HEK293T (cell line): ENCODE measurements at regions not wholly inside any gene's neighbourhood (a gene's known extent, or its start where the extent isn't known, plus 50 kb on each side); places are given as distances from the start of the nearest gene placed in this dataset.

Experiments
- CTCF ChIA-PET: fragments of 350-600 bp; formaldehyde crosslinking; extraction: SDS; loops from one replicate; lab custom pipeline; 2021; ENCODE audit warnings: antibody characterized with exemption, inconsistent platforms; lab: Yijun Ruan, JAX
- POLR2A ChIA-PET: fragments of 350-600 bp; formaldehyde crosslinking; extraction: SDS; loops from one replicate; lab custom pipeline; 2020; ENCODE audit warnings: antibody characterized with exemption, inconsistent platforms; lab: Yijun Ruan, JAX
- DNase-seq: peaks from one replicate; pipeline ENCODE4 v3.0.0; 2012; ENCODE audit warnings: mixed read lengths; ENCODE audit errors: extremely low spot score
- ARNT ChIP-seq: fragments of 450-650 bp; IDR thresholded peaks from 2 replicates; pipeline ENCODE4 v1.6.1; 2017; ENCODE audit warnings: mild to moderate bottlenecking
- BHLHE40 ChIP-seq: fragments of 450-650 bp; IDR thresholded peaks from 2 replicates; pipeline ENCODE4 v1.6.1; 2016; ENCODE audit warnings: mild to moderate bottlenecking, moderate library complexity, borderline replicate concordance
- CTBP1 ChIP-seq: fragments of 450-650 bp; IDR thresholded peaks from 2 replicates; pipeline ENCODE4 v1.6.1; 2016; ENCODE audit warnings: borderline replicate concordance
- ELF4 ChIP-seq: fragments of 450-650 bp; IDR thresholded peaks from 2 replicates; pipeline ENCODE4 v1.6.1; 2017; ENCODE audit warnings: antibody characterized with exemption
- FOXA1 ChIP-seq: fragments of 450-650 bp; IDR thresholded peaks from 2 replicates; pipeline ENCODE4 v1.6.1; 2016; ENCODE audit warnings: mild to moderate bottlenecking
- FOXK2 ChIP-seq: fragments of 450-650 bp; IDR thresholded peaks from 2 replicates; pipeline ENCODE4 v1.6.1; 2016; ENCODE audit warnings: mild to moderate bottlenecking
- FOXM1 ChIP-seq: fragments of 450-650 bp; IDR thresholded peaks from 2 replicates; pipeline ENCODE4 v1.6.1; 2017; ENCODE audit warnings: mild to moderate bottlenecking, borderline replicate concordance
- HDGF ChIP-seq: fragments of 450-650 bp; IDR thresholded peaks from 2 replicates; pipeline ENCODE4 v1.6.1; 2017; ENCODE audit warnings: antibody characterized with exemption, borderline replicate concordance
- L3MBTL2 ChIP-seq: fragments of 450-650 bp; conservative IDR thresholded peaks from 2 replicates; pipeline ENCODE4 v1.6.1; 2016; ENCODE audit warnings: mild to moderate bottlenecking
- LEF1 ChIP-seq: fragments of 450-650 bp; IDR thresholded peaks from 2 replicates; pipeline ENCODE4 v1.6.1; 2017; ENCODE audit warnings: mild to moderate bottlenecking, borderline replicate concordance
- NFRKB ChIP-seq: fragments of 450-650 bp; IDR thresholded peaks from 2 replicates; pipeline ENCODE4 v1.6.1; 2016; ENCODE audit warnings: mild to moderate bottlenecking, moderate library complexity
- PKNOX1 ChIP-seq: fragments of 450-650 bp; IDR thresholded peaks from 2 replicates; pipeline ENCODE4 v1.6.1; 2016
- SP1 ChIP-seq: fragments of 450-650 bp; IDR thresholded peaks from 2 replicates; pipeline ENCODE4 v1.6.1; 2017
- SUZ12 ChIP-seq: fragments of 450-650 bp; IDR thresholded peaks from 2 replicates; pipeline ENCODE4 v1.6.1; 2016; ENCODE audit warnings: mild to moderate bottlenecking
- TARDBP ChIP-seq: fragments of 450-650 bp; IDR thresholded peaks from 2 replicates; pipeline ENCODE4 v1.6.1; 2016
- ZNF384 ChIP-seq: fragments of 450-650 bp; IDR thresholded peaks from 2 replicates; pipeline ENCODE4 v1.6.1; 2016

- ChIA-PET POLR2A (no interaction called here), CTCF (no interaction called here)
- no peak for TF ChIP-seq PKNOX1
- no peak for TF ChIP-seq CTBP1
- TF ChIP-seq ARNT: no peak
- TF ChIP-seq BHLHE40: no peak
- no peak for TF ChIP-seq NFRKB
- TF ChIP-seq FOXM1: no peak
- TF ChIP-seq TARDBP: no peak
- no peak for TF ChIP-seq FOXK2
- TF ChIP-seq HDGF: no peak
- TF ChIP-seq SUZ12: no peak
- no peak for DNase-seq
Observed at GRCh38 chr4:23130845-23131244, 438.1 kb downstream of the GBA3 start.

GRCh38 chr4:23125118-23125517, 432.4 kb downstream of the GBA3 start:
- no peak for DNase-seq
- no peak for TF ChIP-seq LEF1
- POLR2A ChIA-PET: no interaction called here
- CTCF ChIA-PET: no interaction called here

- ChIA-PET POLR2A (no interaction called here), CTCF (interaction anchor here (0.5 kb wide), 1 partner anchor 13 kb away, joined by 3 read pairs; no protein-coding TSS in a partner anchor)
- no peak for DNase-seq
- TF ChIP-seq SP1: no peak
- TF ChIP-seq TARDBP: no peak
- no peak for TF ChIP-seq LEF1
- TF ChIP-seq FOXM1: no peak
- no peak for TF ChIP-seq CTBP1
- TF ChIP-seq FOXA1: no peak
- TF ChIP-seq PKNOX1: no peak
- no peak for TF ChIP-seq NFRKB
- TF ChIP-seq ARNT: no peak
Observed at GRCh38 chr4:23122666-23123400, 430.1 kb downstream of the GBA3 start.

GRCh38 chr4:23120374-23120773, 427.6 kb downstream of the GBA3 start:
- ChIA-PET CTCF (interaction anchor here (1.4 kb wide), 1 partner anchor 15 kb away, joined by 4 read pairs; no protein-coding TSS in a partner anchor), POLR2A (no interaction called here)
- TF ChIP-seq ELF4 (no peak), FOXA1 (no peak), NFRKB (no peak), BHLHE40 (no peak), PKNOX1 (no peak), SUZ12 (no peak), CTBP1 (no peak), SP1 (no peak), ARNT (no peak), TARDBP (no peak), HDGF (no peak), FOXK2 (no peak), L3MBTL2 (no peak), FOXM1 (no peak), ZNF384 (no peak), LEF1 (no peak)
- DNase-seq: no peak

GRCh38 chr4:23117826-23118225, 425.1 kb downstream of the GBA3 start:
- TF ChIP-seq ZNF384 (no peak), ELF4 (no peak), FOXA1 (no peak), LEF1 (no peak), NFRKB (no peak), L3MBTL2 (no peak), PKNOX1 (no peak), SUZ12 (no peak), SP1 (no peak), BHLHE40 (no peak), HDGF (no peak), ARNT (no peak), FOXM1 (no peak), TARDBP (no peak)
- no peak for DNase-seq
- POLR2A ChIA-PET: no interaction called here
- CTCF ChIA-PET: no interaction called here

GRCh38 chr4:23114538-23114937, 421.8 kb downstream of the GBA3 start:
- CTCF ChIA-PET: no interaction called here
- POLR2A ChIA-PET: no interaction called here
- TF ChIP-seq ARNT: no peak
- TF ChIP-seq NFRKB: no peak
- no peak for DNase-seq
